ENCODE measurements at regions not wholly inside any gene's neighbourhood (a gene's known extent, or its start where the extent isn't known, plus 50 kb on each side); places are given as distances from the start of the nearest gene placed in this dataset.

DNA sequence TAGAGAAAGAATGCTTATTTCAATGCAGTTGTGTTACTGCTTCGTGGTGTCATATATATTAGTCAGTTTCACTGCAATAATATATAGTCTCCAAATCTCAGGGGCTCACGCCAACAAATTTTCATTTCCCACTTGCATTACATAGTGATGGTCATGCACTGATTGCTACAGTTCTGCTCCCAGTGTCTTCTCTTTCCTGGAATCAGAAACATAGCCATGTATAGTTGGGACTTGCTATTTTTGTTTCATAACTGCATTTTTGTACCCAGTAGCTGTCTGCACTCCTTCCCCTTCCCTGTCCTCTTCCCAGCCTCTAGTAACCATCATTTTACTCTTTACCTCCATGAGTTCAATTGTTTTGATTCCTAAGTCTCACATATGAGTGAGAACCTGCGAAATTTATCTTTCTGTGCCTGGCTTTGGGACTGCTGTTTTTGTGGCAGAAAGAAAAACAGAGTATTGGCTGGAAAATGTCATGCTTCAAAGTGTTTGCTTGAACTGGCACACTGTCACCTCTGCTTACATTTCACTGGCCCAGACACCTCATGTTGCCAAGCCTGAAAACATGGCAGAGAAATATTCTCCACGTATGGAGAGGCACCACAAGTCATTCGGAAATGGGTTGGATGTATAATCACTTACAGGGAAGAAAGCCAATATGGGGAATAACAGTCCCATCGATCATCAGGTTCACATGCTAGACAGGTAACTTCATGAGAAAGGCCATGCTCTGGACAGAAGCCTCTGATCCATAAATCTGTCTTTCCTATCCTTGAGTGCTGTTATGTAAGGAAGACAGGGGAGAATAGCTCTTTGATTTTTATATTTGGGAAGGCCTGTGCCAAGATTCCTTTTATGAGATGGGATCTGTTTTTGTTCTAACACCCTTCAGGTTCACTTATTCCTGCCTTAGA is 60.4 kb upstream of the BACH1 start:
- no peak for DNase-seq
- Histone ChIP-seq H3K9me3 (no peaks in the 10 kb centered on the region), H3K27me3 (no peaks in the 10 kb centered on the region), H3K4me1 (peaks cover 0 to 26% (median 23%) of the 10 kb centered on the region in 4 donors), H3K36me3 (no peaks in the 10 kb centered on the region), H3K27ac (peak overlapping the region in 1 of 2 donors; percentile 8), H3K4me3 (no peak overlapping the region)
- TF ChIP-seq, protein P1, sequence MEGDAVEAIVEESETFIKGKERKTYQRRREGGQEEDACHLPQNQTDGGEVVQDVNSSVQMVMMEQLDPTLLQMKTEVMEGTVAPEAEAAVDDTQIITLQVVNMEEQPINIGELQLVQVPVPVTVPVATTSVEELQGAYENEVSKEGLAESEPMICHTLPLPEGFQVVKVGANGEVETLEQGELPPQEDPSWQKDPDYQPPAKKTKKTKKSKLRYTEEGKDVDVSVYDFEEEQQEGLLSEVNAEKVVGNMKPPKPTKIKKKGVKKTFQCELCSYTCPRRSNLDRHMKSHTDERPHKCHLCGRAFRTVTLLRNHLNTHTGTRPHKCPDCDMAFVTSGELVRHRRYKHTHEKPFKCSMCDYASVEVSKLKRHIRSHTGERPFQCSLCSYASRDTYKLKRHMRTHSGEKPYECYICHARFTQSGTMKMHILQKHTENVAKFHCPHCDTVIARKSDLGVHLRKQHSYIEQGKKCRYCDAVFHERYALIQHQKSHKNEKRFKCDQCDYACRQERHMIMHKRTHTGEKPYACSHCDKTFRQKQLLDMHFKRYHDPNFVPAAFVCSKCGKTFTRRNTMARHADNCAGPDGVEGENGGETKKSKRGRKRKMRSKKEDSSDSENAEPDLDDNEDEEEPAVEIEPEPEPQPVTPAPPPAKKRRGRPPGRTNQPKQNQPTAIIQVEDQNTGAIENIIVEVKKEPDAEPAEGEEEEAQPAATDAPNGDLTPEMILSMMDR (IDR thresholded peaks at IDR 0.05) = no peak
- intact Hi-C loops (cut with DNase I; ENCODE audit: low total_unique reads) = no loop called here

- Histone ChIP-seq H3K4me1 (peaks cover 0 to 26% (median 23%) of the 10 kb centered on the region in 4 donors), H3K4me3 (no peak overlapping the region), H3K27me3 (no peaks in the 10 kb centered on the region), H3K36me3 (no peaks in the 10 kb centered on the region), H3K9me3 (no peaks in the 10 kb centered on the region), H3K27ac (no peak overlapping the region)
- no peak for DNase-seq
- intact Hi-C loops (cut with DNase I; ENCODE audit: low total_unique reads) = no loop called here
- TF ChIP-seq, protein P1 (IDR thresholded peaks at IDR 0.05) = no peak
Observed at GRCh38 chr21:29238967-29239290, 59.8 kb upstream of the BACH1 start.

- intact Hi-C loops (cut with DNase I; ENCODE audit: low total_unique reads) = no loop called here
- Histone ChIP-seq H3K9me3 (no peaks in the 10 kb centered on the region), H3K36me3 (no peaks in the 10 kb centered on the region), H3K4me1 (peaks cover 0 to 26% (median 23%) of the 10 kb centered on the region in 4 donors), H3K27me3 (no peaks in the 10 kb centered on the region), H3K4me3 (no peak overlapping the region), H3K27ac (no peak overlapping the region)
- no peak for DNase-seq
- TF ChIP-seq, protein P1 (IDR thresholded peaks at IDR 0.05) = no peak
Observed at GRCh38 chr21:29240136-29240535, 58.6 kb upstream of the BACH1 start.

DNA sequence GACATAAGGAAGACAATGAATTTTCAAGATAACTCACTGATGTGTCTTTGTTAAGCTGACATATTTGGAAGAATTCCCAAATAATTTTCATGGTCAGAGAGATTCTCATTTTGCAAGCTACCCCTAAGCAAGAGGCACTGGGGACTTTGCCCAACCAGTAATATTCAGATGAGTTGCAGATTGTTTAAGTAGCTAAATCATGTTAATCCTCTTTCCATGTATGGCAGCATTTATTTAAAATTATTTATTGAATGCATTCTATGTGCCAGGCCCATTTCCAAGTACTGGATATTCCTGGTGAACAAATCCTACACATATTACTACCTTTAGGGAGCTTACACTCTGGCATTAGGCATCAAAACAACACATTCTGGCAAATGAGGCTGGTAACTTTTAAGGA is 56.5 kb upstream of the BACH1 start:
- TF ChIP-seq, protein P1 (IDR thresholded peaks at IDR 0.05) = no peak
- no peak overlapping the region for H3K4me3 ChIP-seq
- intact Hi-C loops (cut with DNase I; ENCODE audit: low total_unique reads) = no loop called here
- no peak overlapping the region for H3K27ac ChIP-seq
- no peaks in the 10 kb centered on the region for H3K36me3 ChIP-seq
- no peak for DNase-seq
- peaks cover 0 to 18% (median 16%) of the 10 kb centered on the region in 4 donors for H3K4me1 ChIP-seq
- H3K9me3 ChIP-seq = no peaks in the 10 kb centered on the region
- H3K27me3 ChIP-seq = no peaks in the 10 kb centered on the region

- no peaks in the 10 kb centered on the region for H3K36me3 ChIP-seq
- no peaks in the 10 kb centered on the region for H3K9me3 ChIP-seq
- no peak for DNase-seq
- H3K27ac ChIP-seq = no peak overlapping the region
- no peak overlapping the region for H3K4me3 ChIP-seq
- no peaks in the 10 kb centered on the region for H3K27me3 ChIP-seq
- intact Hi-C loops (cut with DNase I; ENCODE audit: low total_unique reads) = no loop called here
- peaks cover 0 to 9% (median 6%) of the 10 kb centered on the region in 4 donors for H3K4me1 ChIP-seq
- TF ChIP-seq, protein P1 (IDR thresholded peaks at IDR 0.05) = no peak
Observed at GRCh38 chr21:29243188-29243587, 55.5 kb upstream of the BACH1 start.

Data from tibial artery (tissue), 4 donors.